HG02981 (cell line): ENCODE measurements at regions not wholly inside any gene's neighbourhood (a gene's known extent, or its start where the extent isn't known, plus 50 kb on each side); places are given as distances from the start of the nearest gene placed in this dataset.

ENCODE experiments used
- ATAC-seq: cut with Tn5 transposase; IDR thresholded peaks from one replicate; pipeline ENCODE4 v1.9.1; 2021; ENCODE audit warnings: mild to moderate bottlenecking, moderate library complexity; ENCODE audit not compliant: unreplicated experiment

DNA sequence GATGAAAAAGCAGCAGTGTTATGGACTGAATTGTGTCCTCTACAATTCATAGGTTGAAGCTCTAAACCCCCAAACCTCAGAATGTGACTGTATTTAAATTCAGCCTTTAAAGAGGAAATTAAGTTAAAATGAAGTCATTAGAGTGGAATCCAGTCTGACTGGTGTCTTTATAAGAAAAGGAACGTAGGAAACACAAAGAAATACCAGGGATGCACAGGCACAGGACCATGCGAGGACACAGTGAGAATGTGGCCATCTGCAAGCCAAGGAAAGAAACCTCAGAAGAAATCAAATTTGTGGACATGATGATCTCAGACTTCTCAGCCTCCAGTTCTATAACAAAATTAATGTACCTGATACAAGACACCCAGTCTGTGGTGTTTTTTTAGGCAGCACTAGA is 971.2 kb upstream of the CDH9 start:
- ATAC-seq: no peak

DNA sequence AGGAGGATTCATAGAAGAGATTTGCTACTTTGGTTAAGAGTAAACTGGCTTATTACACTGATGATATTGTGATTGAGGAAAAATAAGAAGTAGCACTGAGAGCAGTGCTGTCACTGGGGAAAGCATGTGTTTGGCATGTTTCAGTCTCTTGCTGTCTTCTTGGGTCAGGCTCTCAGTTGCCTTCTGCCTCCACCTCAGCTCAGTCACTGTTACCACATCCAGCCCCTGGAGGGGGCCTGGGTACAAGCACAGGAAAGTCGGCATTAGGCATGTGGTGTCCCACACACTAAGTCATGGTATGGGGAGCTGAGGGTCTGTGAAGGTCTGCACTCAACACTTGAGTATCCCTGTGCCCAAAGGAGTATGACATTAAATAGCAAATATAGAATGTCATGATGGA is 958.3 kb upstream of the CDH9 start:
- ATAC-seq: no peak

- ATAC-seq: no peak
Observed at GRCh38 chr5:27995867-27996266, 957.5 kb upstream of the CDH9 start.

DNA sequence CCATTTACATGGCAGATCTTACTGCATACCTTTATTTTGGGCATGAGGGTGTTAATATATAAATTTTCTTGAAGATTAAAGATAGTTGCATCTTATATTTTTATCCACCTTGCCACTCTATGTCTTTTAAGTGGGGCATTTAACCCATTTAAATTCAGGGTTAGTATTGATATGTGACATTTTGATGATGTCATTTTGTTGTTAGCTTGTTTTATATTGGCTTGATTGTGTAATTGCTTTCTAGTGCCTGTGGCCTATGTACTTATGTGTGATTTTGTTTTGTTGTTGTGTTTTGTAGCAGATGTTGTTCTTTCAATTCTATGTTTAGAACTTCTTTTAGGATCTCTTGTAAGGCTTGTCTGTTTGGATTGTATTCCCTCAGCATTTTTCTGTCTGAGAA is 939.9 kb upstream of the CDH9 start:
- ATAC-seq: no peak

DNA sequence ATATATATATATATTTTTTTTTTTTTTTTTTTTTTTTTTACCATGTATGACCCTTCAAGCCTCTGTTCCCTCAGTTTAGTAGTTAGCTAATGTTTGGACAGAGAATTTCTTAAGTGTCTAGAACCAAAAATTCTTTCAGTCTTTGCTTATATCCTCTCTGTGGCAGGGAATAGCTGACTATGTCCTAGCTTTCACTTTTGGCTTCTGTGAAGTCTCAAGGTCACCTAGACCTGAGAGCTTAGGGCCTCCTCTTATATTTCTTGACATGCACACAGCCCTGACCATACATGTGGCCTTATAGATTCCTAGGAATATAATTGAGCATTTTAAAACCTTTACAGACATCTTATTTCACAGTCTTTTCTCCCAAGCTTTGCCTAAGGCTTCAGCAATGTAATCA is 930.8 kb upstream of the CDH9 start:
- ATAC-seq: no peak

DNA sequence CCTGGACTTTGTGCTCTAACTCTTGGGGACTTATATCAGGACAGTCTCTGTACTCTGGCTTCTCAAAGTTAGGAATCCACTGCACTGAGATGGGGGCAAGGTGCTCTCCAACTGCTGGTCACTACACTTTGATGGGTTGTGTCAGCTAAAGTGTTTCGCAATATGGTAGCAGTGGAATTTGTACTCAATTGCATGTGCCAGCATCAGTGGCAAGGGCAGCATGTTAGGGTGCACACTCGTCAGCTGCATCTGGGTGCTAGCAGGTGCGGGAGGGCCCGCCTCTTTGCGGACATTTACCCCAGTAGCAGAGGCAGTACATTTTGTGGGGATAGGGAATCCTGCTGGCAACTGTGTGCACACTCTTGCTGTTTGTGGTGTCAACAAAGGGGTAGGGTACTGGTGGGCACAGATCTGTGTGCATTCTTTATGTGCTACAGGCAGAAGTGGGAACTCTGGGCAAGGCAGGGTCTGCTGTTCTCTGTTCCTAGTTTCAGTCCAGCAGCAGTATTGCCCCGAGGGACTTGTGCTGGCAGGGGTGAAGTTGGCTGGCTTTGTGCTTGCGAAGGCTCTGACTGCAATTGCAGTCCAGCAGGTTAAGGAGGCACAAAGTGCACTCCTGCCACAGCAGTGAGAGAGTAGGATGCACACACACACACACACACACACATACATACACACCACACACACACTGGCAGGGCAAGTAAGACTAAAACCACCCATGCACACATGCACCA is 924.8 kb upstream of the CDH9 start:
- no peak for ATAC-seq

DNA sequence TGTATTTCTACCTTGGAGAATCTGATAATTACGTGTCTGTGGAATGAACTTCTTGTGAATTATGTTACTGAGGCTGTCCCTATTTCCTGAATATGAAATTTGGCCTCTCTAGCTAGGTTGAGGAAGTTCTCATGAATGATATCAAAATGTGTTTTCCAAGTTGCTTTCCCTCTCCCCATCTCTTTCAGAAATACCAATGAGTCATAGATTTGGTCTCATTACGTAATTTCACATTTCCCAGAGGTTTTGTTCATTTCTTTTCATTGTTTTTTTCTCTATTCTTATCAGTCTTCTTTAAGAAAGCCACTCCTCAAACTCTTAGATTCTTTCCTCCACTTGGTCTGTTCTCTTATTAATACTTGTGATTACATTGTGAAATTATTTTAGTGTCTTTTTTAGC is 923.8 kb upstream of the CDH9 start:
- ATAC-seq: no peak

DNA sequence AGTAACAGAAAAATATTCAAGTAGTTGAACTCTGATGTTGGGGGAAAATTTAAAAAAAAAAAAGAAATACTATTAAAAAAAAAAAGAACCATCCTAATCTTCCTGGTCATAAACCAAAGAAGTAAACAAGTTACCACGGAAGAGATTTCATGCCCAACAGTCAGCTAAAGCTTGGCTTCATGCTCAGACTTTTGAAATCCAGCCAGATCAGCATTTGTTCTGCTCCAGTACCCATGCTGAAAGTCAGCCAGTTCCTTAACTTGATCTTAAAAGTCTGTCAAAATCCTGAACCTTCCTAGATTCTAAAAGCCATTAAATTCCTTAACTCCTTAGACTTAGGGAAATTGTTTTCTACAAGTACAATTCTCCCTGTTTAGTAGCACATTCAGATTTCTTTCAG is 908.7 kb upstream of the CDH9 start:
- no peak for ATAC-seq

- ATAC-seq: no peak
Observed at GRCh38 chr5:27944471-27944870, 906.1 kb upstream of the CDH9 start.

DNA sequence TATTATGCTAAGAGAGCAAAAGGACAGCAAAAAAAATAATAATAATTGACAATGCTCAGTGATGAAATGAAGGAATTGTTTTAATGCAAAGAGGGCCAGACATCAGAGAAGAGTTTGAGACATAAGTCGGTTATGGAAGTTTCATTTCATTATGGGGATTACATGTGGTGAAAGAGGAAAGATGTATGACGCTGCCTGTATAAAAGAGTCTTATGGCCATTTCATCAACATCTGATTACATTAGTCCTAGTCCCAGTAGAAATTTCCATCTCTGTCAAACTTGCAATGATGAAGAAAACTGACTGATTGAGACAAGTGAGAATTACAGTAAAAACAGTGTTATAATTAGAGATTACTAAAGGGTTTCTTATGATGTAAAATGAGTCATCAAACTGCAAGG is 900.6 kb upstream of the CDH9 start:
- ATAC-seq: no peak

DNA sequence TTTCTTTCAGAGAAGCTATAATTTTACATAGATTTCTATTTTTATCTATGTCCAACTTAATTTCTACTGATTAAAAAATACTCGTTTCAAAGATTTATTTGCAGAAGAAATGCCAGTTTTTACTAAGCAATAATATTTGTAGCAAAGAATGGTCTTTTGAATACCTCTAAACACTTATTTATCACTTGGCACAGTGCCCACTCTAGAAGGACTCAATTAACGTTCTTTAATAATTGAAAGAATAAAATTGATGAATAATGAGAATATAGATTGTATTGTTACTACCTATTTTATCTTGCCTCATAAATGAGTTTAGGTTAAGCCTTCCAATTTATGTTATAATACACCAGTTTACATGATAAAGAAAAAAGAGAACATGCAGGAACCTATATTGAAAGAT is 889.7 kb upstream of the CDH9 start:
- ATAC-seq: no peak

GRCh38 chr5:27911216-27911615 is 872.8 kb upstream of the CDH9 start:
- ATAC-seq: no peak

GRCh38 chr5:27908341-27908740 is 870.0 kb upstream of the CDH9 start:
- ATAC-seq: no peak

- ATAC-seq: no peak
Observed at GRCh38 chr5:27906931-27907601, 868.7 kb upstream of the CDH9 start.

DNA sequence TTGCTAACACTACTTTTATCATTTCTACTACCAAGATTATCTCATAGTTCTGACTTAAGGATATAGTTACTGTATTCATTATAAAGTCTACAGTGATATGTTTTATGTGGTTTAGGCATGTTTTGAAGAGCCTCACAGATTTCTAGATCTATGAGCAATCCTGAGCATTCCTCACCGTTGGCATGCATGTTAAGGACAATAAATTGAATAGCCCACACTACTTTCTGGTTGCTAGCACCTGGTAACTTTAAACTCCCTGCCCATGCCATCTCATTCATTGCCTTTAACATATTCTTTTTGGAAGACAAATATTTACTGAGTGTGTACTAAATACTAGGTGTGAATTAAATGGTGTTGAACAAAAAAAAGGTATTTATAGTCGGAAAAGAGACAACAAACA is 868.1 kb upstream of the CDH9 start:
- no peak for ATAC-seq

DNA sequence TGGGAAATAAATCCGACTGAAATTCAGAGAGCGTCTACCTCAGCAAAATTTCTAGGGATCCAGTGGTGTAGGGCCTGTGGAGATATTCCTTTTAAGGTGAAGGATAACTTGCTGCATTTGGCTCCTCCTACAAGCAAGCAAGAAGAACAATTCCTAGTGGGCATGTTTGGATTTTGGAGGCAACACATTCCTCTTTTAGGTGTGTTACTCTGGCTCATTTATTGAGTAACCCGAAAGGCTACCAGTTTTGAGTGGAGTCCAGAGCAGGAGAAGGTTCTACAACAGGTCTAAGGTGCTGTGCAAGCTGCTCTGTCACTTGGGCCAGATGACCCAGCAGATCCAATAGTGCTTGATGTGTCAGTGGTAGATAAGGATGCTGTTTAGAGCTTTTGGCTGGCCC is 862.4 kb upstream of the CDH9 start:
- no peak for ATAC-seq

GRCh38 chr5:27876071-27876470 is 837.7 kb upstream of the CDH9 start:
- ATAC-seq: no peak

GRCh38 chr5:27875148-27875547 is 836.8 kb upstream of the CDH9 start:
- ATAC-seq: no peak

GRCh38 chr5:27868292-27868691 is 829.9 kb upstream of the CDH9 start:
- ATAC-seq: no peak

DNA sequence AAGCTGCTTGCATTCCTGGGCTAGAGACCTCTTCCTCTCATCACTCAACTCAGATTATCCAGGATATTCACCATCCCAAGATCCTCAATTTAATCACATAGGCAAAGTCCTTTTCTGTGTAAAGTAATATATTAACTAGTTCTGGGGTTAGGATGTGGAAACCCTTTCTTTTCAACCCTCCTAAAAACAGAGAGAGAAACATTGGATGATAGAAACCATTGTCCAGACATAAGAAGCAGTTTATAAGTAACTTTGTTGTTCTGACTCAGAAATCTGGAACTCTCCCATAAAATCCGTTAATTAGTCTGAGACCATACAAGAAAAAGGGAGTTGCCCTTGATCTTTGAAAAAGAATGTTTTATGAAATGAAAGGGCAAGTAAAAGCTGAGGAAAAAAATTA is 817.1 kb upstream of the CDH9 start:
- ATAC-seq: no peak

- no peak for ATAC-seq
Observed at GRCh38 chr5:27854243-27854852, 816.0 kb upstream of the CDH9 start.

DNA sequence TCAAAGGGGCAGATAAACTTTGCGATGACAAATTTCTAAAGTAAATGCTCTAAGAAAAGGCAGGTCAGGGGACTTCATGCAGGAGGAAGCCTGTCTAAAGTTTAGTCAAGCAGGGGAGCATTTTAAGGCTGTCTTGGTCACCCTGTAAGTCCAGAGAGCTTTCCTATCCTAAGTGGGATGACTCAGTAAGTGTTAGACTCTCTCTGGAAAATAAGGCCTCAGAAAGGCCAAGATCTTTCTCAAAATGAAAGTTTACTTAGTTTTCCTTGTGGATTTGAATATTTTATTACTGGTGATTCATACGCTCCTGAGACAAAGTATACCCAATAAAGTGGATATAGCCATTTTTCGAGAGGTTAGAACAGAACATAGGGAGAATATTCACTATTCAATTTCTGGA is 806.9 kb upstream of the CDH9 start:
- ATAC-seq: no peak
